Cardiac fibroblast (primary cell): ENCODE measurements at regions not wholly inside any gene's neighbourhood (a gene's known extent, or its start where the extent isn't known, plus 50 kb on each side); places are given as distances from the start of the nearest gene placed in this dataset.

Experiments
- DNase-seq, 2 donors: peaks; one replicate each; pipeline versions ENCODE4 v3.0.0 to v3.0.0-alpha.2; 2010; ENCODE audit warnings: low read depth in 2 of 2
- H3K4me3 ChIP-seq, 2 donors: replicated peaks in 1 of 2; 1 replicate in 1 of 2; 2 replicates in 1 of 2; pipeline ENCODE4 v1.5.1; 2011; ENCODE audit warnings: low read depth in 2 of 2, low read length in 2 of 2, mild to moderate bottlenecking in 2 of 2, moderate library complexity in 1 of 2
- CTCF ChIP-seq: IDR thresholded peaks from one replicate; pipeline ENCODE4 v1.5.1; 2011; ENCODE audit warnings: low read depth, mild to moderate bottlenecking, low read length, inconsistent platforms

- TF ChIP-seq CTCF, result no peak
- DNase-seq, result peak in 1 of 2 donors; percentile 5
- H3K4me3 ChIP-seq, result no peak overlapping the region
Measured at GRCh38 chr18:55696811-55697210, 108.8 kb upstream of the TCF4 start.

- H3K4me3 ChIP-seq, result no peak overlapping the region
- TF ChIP-seq CTCF, result no peak
- no peak for DNase-seq
Measured at GRCh38 chr18:55695091-55695490, 107.1 kb upstream of the TCF4 start.

GRCh38 chr18:55694291-55694690 is 106.3 kb upstream of the TCF4 start:
- H3K4me3 ChIP-seq, result no peak overlapping the region
- peak in 1 of 2 donors; percentile 45 for DNase-seq
- no peak for TF ChIP-seq CTCF

GRCh38 chr18:55688030-55688429 is 100.0 kb upstream of the TCF4 start:
- DNase-seq, result no peak
- H3K4me3 ChIP-seq, result no peak overlapping the region
- no peak for TF ChIP-seq CTCF

GRCh38 chr18:55687106-55687505 is 99.1 kb upstream of the TCF4 start:
- DNase-seq, result no peak
- H3K4me3 ChIP-seq, result no peak overlapping the region
- no peak for TF ChIP-seq CTCF

GRCh38 chr18:55685638-55686037 is 97.6 kb upstream of the TCF4 start:
- no peak overlapping the region for H3K4me3 ChIP-seq
- peak in 1 of 2 donors; percentile 29 for DNase-seq
- no peak for TF ChIP-seq CTCF

- no peak for TF ChIP-seq CTCF
- no peak overlapping the region for H3K4me3 ChIP-seq
- DNase-seq, result no peak
Measured at GRCh38 chr18:55672574-55673361, 84.8 kb upstream of the TCF4 start.
